ENCODE measurements at regions not wholly inside any gene's neighbourhood (a gene's known extent, or its start where the extent isn't known, plus 50 kb on each side); places are given as distances from the start of the nearest gene placed in this dataset.

DNA sequence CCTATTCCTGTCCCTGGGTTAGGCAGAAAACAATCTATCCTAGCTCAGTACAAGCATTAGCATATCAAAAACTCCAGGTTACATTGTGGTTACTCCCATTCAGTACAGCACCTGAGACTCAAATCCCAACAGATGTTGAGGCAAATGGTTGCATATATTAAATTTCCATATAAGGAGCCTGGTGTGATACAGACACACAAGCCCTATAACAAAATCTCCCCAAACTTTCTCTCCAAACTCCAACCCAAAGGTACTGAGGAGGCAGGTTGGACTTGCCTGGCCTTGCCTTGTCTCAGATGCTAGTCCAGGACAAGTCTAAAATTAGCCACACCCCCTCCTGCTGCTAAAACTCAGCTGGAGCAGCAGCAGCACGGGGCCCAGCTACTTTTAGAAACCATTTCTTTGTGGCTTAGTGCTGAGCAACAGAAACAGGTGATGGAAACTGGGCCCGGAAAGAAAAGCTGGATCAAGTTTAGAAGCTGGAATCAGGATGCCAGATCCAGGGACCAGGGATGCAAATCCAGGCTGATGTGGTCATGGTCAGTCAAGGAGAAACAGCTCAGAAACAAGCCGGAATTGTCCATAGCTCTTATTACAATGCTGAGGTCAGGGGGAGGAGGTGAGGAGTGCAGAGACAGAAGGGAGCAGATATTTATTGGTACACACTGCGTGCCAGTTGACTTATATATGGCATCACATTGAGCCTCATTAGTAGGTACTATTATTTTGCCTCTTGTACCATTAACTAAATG is 73.7 kb upstream of the AMOTL1 start:
- TF ChIP-seq EZH2phosphoT487 (IDR thresholded peaks at IDR 0.05; ENCODE audit: unreplicated experiment) (no peak), POLR2AphosphoS5 (IDR thresholded peaks at IDR 0.05; ENCODE audit: low read depth) (no peak), STAT1 (IDR thresholded peaks at IDR 0.05; ENCODE audit: unreplicated experiment) (no peak), EZH2 (IDR thresholded peaks at IDR 0.05; ENCODE audit: low read depth, unreplicated experiment) (no peak), CREB1 (CRISPR knock-in tag; IDR thresholded peaks at IDR 0.05; ENCODE audit: low read depth) (no peak)
- TF ChIP-seq, protein P1, sequence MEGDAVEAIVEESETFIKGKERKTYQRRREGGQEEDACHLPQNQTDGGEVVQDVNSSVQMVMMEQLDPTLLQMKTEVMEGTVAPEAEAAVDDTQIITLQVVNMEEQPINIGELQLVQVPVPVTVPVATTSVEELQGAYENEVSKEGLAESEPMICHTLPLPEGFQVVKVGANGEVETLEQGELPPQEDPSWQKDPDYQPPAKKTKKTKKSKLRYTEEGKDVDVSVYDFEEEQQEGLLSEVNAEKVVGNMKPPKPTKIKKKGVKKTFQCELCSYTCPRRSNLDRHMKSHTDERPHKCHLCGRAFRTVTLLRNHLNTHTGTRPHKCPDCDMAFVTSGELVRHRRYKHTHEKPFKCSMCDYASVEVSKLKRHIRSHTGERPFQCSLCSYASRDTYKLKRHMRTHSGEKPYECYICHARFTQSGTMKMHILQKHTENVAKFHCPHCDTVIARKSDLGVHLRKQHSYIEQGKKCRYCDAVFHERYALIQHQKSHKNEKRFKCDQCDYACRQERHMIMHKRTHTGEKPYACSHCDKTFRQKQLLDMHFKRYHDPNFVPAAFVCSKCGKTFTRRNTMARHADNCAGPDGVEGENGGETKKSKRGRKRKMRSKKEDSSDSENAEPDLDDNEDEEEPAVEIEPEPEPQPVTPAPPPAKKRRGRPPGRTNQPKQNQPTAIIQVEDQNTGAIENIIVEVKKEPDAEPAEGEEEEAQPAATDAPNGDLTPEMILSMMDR (conservative IDR thresholded peaks at IDR 0.05; ENCODE audit: low read depth in 2 of 2) = no peak
